ENCODE measurements at regions not wholly inside any gene's neighbourhood (a gene's known extent, or its start where the extent isn't known, plus 50 kb on each side); places are given as distances from the start of the nearest gene placed in this dataset.

- no peaks in the 10 kb centered on the region for H3K79me2 ChIP-seq (ENCODE audit: insufficient read depth, low read length)
- Mint-ChIP-seq H3K9me3 (peaks cover 16 to 19% of the 10 kb centered on the region in 2 experiments), H3K27me3 (ENCODE audit: low read depth) (peaks cover 16% of the 10 kb centered on the region), H3K27ac (no peak overlapping the region), H3K36me3 (ENCODE audit: insufficient read depth in 1 of 3, low read depth in 3 of 3) (peaks cover 5 to 15% (median 8%) of the 10 kb centered on the region in 3 experiments), H3K4me1 (peaks cover 3 to 8% of the 10 kb centered on the region in 2 experiments), H3K4me3 (no peak overlapping the region)
- H2BK20ac ChIP-seq (ENCODE audit: low read depth, low read length, poor library complexity, severe bottlenecking), result no peak overlapping the region
- no peak overlapping the region for H3T11ph ChIP-seq (ENCODE audit: low read length)
- no CpG with 5 or more reads among the region's 6 CpGs for WGBS (ENCODE audit: extremely low coverage, insufficient read length, low lambda C conversion rate)
- H2AFZ ChIP-seq (ENCODE audit: low read length), result no peak overlapping the region
- H4K20me1 ChIP-seq (ENCODE audit: control insufficient read depth, insufficient read depth, insufficient read length), result no peaks in the 10 kb centered on the region
- H3K18ac ChIP-seq (ENCODE audit: insufficient read length, low read depth, low read length), result no peak overlapping the region
- no peaks in the 10 kb centered on the region for H3K79me1 ChIP-seq (ENCODE audit: insufficient read depth, low read depth, low read length, poor library complexity, severe bottlenecking)
- H3K4ac ChIP-seq (ENCODE audit: low read depth, low read length), result no peak overlapping the region
- no peak overlapping the region for H4K8ac ChIP-seq (replicated peaks; ENCODE audit: insufficient read length, low read depth, low read length)
- TF ChIP-seq, protein P1, sequence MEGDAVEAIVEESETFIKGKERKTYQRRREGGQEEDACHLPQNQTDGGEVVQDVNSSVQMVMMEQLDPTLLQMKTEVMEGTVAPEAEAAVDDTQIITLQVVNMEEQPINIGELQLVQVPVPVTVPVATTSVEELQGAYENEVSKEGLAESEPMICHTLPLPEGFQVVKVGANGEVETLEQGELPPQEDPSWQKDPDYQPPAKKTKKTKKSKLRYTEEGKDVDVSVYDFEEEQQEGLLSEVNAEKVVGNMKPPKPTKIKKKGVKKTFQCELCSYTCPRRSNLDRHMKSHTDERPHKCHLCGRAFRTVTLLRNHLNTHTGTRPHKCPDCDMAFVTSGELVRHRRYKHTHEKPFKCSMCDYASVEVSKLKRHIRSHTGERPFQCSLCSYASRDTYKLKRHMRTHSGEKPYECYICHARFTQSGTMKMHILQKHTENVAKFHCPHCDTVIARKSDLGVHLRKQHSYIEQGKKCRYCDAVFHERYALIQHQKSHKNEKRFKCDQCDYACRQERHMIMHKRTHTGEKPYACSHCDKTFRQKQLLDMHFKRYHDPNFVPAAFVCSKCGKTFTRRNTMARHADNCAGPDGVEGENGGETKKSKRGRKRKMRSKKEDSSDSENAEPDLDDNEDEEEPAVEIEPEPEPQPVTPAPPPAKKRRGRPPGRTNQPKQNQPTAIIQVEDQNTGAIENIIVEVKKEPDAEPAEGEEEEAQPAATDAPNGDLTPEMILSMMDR (conservative IDR thresholded peaks at IDR 0.05), result no peak
- no peak overlapping the region for H3K4me2 ChIP-seq (ENCODE audit: insufficient read depth, insufficient read length, low read length)
- no peak overlapping the region for H2BK120ac ChIP-seq (ENCODE audit: low read depth, low read length, poor library complexity, severe bottlenecking)
- no peak overlapping the region for H4K91ac ChIP-seq (ENCODE audit: insufficient read length, low read depth, low read length)
- no peak overlapping the region for H3K23ac ChIP-seq (ENCODE audit: insufficient read length, low read depth, low read length)
- no peak overlapping the region for H3K14ac ChIP-seq (ENCODE audit: insufficient read depth, low read length)
- H3K23me2 ChIP-seq (ENCODE audit: insufficient read length, low read depth, low read length, poor library complexity, severe bottlenecking), result no peaks in the 10 kb centered on the region
- H3K9ac ChIP-seq (ENCODE audit: extremely low read depth, insufficient read length, low read length), result no peak overlapping the region
- DNase-seq, result no peak
- peaks cover 7% of the 10 kb centered on the region for H3K9me3 ChIP-seq (ENCODE audit: control insufficient read depth, low read depth, low read length)
- no peaks in the 10 kb centered on the region for H3K4me1 ChIP-seq (ENCODE audit: insufficient read depth, low read length)
- H2BK15ac ChIP-seq (ENCODE audit: low read depth, low read length), result no peak overlapping the region
- no peak overlapping the region for H2BK12ac ChIP-seq (ENCODE audit: insufficient read length, low read depth, low read length)
- H2BK5ac ChIP-seq (ENCODE audit: insufficient read length, low read length), result no peak overlapping the region
- H3K27me3 ChIP-seq (ENCODE audit: insufficient read depth, low read length), result no peaks in the 10 kb centered on the region
- H3K56ac ChIP-seq (ENCODE audit: insufficient read length, low read depth, low read length), result no peak overlapping the region
- H3K27ac ChIP-seq (ENCODE audit: insufficient read length, low read depth, low read length), result no peak overlapping the region
- no peak overlapping the region for H2AK5ac ChIP-seq (ENCODE audit: insufficient read length, low read length)
- H4K5ac ChIP-seq (ENCODE audit: insufficient read length, low read depth, low read length), result no peak overlapping the region
These were observed 161.7 kb downstream of the TEX29 start for GRCh38 chr13:111482126-111482525.
